SK-N-SH (cell line): ENCODE measurements at regions not wholly inside any gene's neighbourhood (a gene's known extent, or its start where the extent isn't known, plus 50 kb on each side); places are given as distances from the start of the nearest gene placed in this dataset.

Experiments
- CTCF ChIA-PET: fragments of 300-600, 350-600 bp; formaldehyde crosslinking; extraction: SDS; loops from one replicate; lab custom pipeline; 2021; lab: Yijun Ruan, JAX
- POLR2A ChIA-PET: fragments of 350-600 bp; sonication (Branson Sonifier 250); formaldehyde crosslinking; extraction: SDS; loops from one replicate; lab custom pipeline; 2020; ENCODE audit warnings: antibody characterized with exemption, inconsistent platforms; lab: Yijun Ruan, JAX
- DNase-seq: peaks from one replicate; pipeline ENCODE4 v3.0.0; 2012
- H2AFZ ChIP-seq: fragments of 200-600 bp; sonication (generic); 2 replicates; pipeline ENCODE4 v1.8.1; 2016; ENCODE audit warnings: antibody characterized with exemption, mild to moderate bottlenecking, low read depth
- H3F3A ChIP-seq: fragments of 200-600 bp; sonication (generic); replicated peaks from 2 replicates; pipeline ENCODE3; 2016; ENCODE audit warnings: antibody characterized with exemption, mild to moderate bottlenecking; ENCODE audit not compliant: insufficient read depth
- H3K27ac ChIP-seq, 2 experiments: fragments of 200-500 bp in 1 of 2; fragments of 200-600 bp in 1 of 2; sonication (Bioruptor generic) in 1 of 2; sonication (generic), shearing (Covaris generic) in 1 of 2; 2 replicates each; pipeline versions ENCODE4 v1.5.1 to v1.6.1; 2014 to 2016; ENCODE audit warnings: low read depth in 2 of 2, inconsistent platforms in 1 of 2, low read length in 1 of 2, mild to moderate bottlenecking in 1 of 2, mixed read lengths in 1 of 2
- H3K27me3 ChIP-seq: fragments of 200-600 bp; sonication (generic), shearing (Covaris generic); 2 replicates; pipeline ENCODE4 v1.6.1; 2016; ENCODE audit warnings: mixed run types; ENCODE audit not compliant: insufficient read depth
- H3K36me3 ChIP-seq, 2 experiments: fragments of 200-500 bp in 1 of 2; fragments of 200-600 bp in 1 of 2; sonication (Bioruptor generic) in 1 of 2; sonication (generic) in 1 of 2; replicated peaks in 1 of 2; 2 replicates each; pipeline versions ENCODE3 to v1.5.1; 2014 to 2016; ENCODE audit warnings: low read length in 1 of 2, mild to moderate bottlenecking in 1 of 2; ENCODE audit not compliant: insufficient read depth in 2 of 2, control insufficient read depth in 1 of 2
- H3K4me1 ChIP-seq, 2 experiments: fragments of 200-500 bp in 1 of 2; fragments of 200-600 bp in 1 of 2; sonication (Bioruptor generic) in 1 of 2; sonication (generic), shearing (Covaris generic) in 1 of 2; 2 replicates each; pipeline versions ENCODE4 v1.5.1 to v1.6.1; 2014 to 2016; ENCODE audit warnings: low read depth in 1 of 2, low read length in 1 of 2, mixed run types in 1 of 2; ENCODE audit not compliant: insufficient read depth in 2 of 2, control insufficient read depth in 1 of 2
- H3K4me2 ChIP-seq: fragments of 200-600 bp; sonication (generic), shearing (Covaris generic); 2 replicates; pipeline ENCODE4 v1.6.1; 2017; ENCODE audit warnings: mixed run types
- H3K4me3 ChIP-seq, 2 experiments: fragments of 200-500 bp in 1 of 2; fragments of 200-600 bp in 1 of 2; sonication (Bioruptor generic) in 1 of 2; sonication (generic), shearing (Covaris generic) in 1 of 2; 2 replicates each; pipeline versions ENCODE4 v1.5.1 to v1.8.1; 2014 to 2016; ENCODE audit warnings: low read depth in 2 of 2, inconsistent platforms in 1 of 2, low read length in 1 of 2, mild to moderate bottlenecking in 1 of 2, mixed read lengths in 1 of 2, moderate library complexity in 1 of 2
- H3K79me2 ChIP-seq: fragments of 200-600 bp; sonication (generic); 2 replicates; pipeline ENCODE4 v1.8.1; 2017; ENCODE audit warnings: mild to moderate bottlenecking; ENCODE audit not compliant: insufficient read depth
- H3K9ac ChIP-seq: fragments of 200-600 bp; sonication (generic); 2 replicates; pipeline ENCODE4 v1.6.1; 2017; ENCODE audit warnings: mixed run types
- H3K9me2 ChIP-seq: fragments of 200-600 bp; sonication (generic); 2 replicates; pipeline ENCODE4 v1.6.1; 2017; ENCODE audit warnings: mixed run types
- H3K9me3 ChIP-seq: fragments of 200-600 bp; sonication (generic); 2 replicates; pipeline ENCODE4 v1.6.1; 2017; ENCODE audit warnings: mixed run types, mild to moderate bottlenecking, moderate library complexity
- H4K20me1 ChIP-seq: fragments of 200-600 bp; sonication (generic); 2 replicates; pipeline ENCODE4 v1.6.1; 2017; ENCODE audit warnings: mild to moderate bottlenecking, mixed run types; ENCODE audit not compliant: insufficient read depth
- CTCF ChIP-seq: fragments of 200-600 bp; sonication (generic); IDR thresholded peaks from 2 replicates; pipeline ENCODE4 v1.6.1; 2017; ENCODE audit warnings: antibody characterized with exemption, mild to moderate bottlenecking, moderate library complexity
- EZH2phosphoT487 ChIP-seq: fragments of 200-600 bp; sonication (generic); IDR thresholded peaks from 2 replicates; pipeline ENCODE4 v1.6.1; 2017; ENCODE audit warnings: low read depth, mixed run types, mild to moderate bottlenecking, antibody characterized with exemption, moderate library complexity, borderline replicate concordance
- JUND ChIP-seq: IDR thresholded peaks from 2 replicates; pipeline ENCODE4 v1.4.0; 2012
- NFIC ChIP-seq: IDR thresholded peaks from 2 replicates; pipeline ENCODE4 v1.4.0; 2012; ENCODE audit warnings: borderline replicate concordance
- PBX3 ChIP-seq: IDR thresholded peaks from 2 replicates; pipeline ENCODE4; 2012
- POLR2AphosphoS5 ChIP-seq: IDR thresholded peaks from 2 replicates; pipeline ENCODE4 v1.6.1; 2012; ENCODE audit warnings: low read depth, low read length
- RCOR1 ChIP-seq: fragments of 150-350 bp; IDR thresholded peaks from 2 replicates; pipeline ENCODE4 v1.6.1; 2017; ENCODE audit warnings: antibody characterized with exemption, low read length
- RFX5 ChIP-seq: IDR thresholded peaks from 2 replicates; pipeline ENCODE4 v1.6.1; 2012; ENCODE audit warnings: mild to moderate bottlenecking, improper control_type of control experiment, low read length
- RXRA ChIP-seq: IDR thresholded peaks from 2 replicates; pipeline ENCODE4 v1.4.0; 2012; ENCODE audit warnings: low read depth, mild to moderate bottlenecking, borderline replicate concordance
- TAF1 ChIP-seq: IDR thresholded peaks from 2 replicates; pipeline ENCODE4 v1.6.1; 2012; ENCODE audit warnings: low read depth, mild to moderate bottlenecking, low read length, moderate library complexity, borderline replicate concordance
- TEAD4 ChIP-seq: IDR thresholded peaks from 2 replicates; pipeline ENCODE4 v1.4.0; 2012; ENCODE audit warnings: mild to moderate bottlenecking, borderline replicate concordance; ENCODE audit not compliant: insufficient read depth
- YY1 ChIP-seq: IDR thresholded peaks from 2 replicates; pipeline ENCODE4 v1.4.0; 2012; ENCODE audit warnings: low read depth, mild to moderate bottlenecking
- ZBTB33 ChIP-seq: IDR thresholded peaks from 2 replicates; pipeline ENCODE4 v1.4.0; 2012; ENCODE audit warnings: low read depth, borderline replicate concordance
- WGBS: methylation state at CpG from one replicate; pipeline ENCODE4 v1.1.6; 2017; ENCODE audit warnings: low lambda C conversion rate; 5-methylcytosine and 5-hydroxymethylcytosine counted together

- CTCF ChIA-PET, result no interaction called here
- peaks cover 0 to 2% of the 10 kb centered on the region in 2 experiments; a peak in 1 of 4 replicates for H3K4me1 ChIP-seq
- no peak for DNase-seq
- no peak overlapping the region for H2AFZ ChIP-seq
- H3K9me3 ChIP-seq, result no peaks in the 10 kb centered on the region
- H3F3A ChIP-seq, result no peaks in the 10 kb centered on the region
- H3K27ac ChIP-seq, result no peak overlapping the region
- H3K79me2 ChIP-seq, result no peaks in the 10 kb centered on the region
- WGBS, result 94% methylated on average over 7 of the region's 7 CpGs
- H3K9me2 ChIP-seq, result no peaks in the 10 kb centered on the region
- H3K4me2 ChIP-seq, result no peak overlapping the region
- no peaks in the 10 kb centered on the region for H3K36me3 ChIP-seq
- no peak overlapping the region for H3K4me3 ChIP-seq
- H3K9ac ChIP-seq, result no peak overlapping the region
- TF ChIP-seq RFX5 (no peak), YY1 (no peak), PBX3 (no peak), EZH2phosphoT487 (no peak)
- H3K27me3 ChIP-seq, result no peaks in the 10 kb centered on the region
- no peaks in the 10 kb centered on the region for H4K20me1 ChIP-seq
- POLR2A ChIA-PET, result no interaction called here
Observed at GRCh38 chr20:57794036-57794435, 84.2 kb upstream of the PMEPA1 start.

GRCh38 chr20:57793421-57793820 is 83.6 kb upstream of the PMEPA1 start:
- no peak for TF ChIP-seq RCOR1
- no peak for TF ChIP-seq ZBTB33
- TF ChIP-seq TEAD4, result no peak
- Histone ChIP-seq H3K27me3 (no peaks in the 10 kb centered on the region), H3K36me3 (no peaks in the 10 kb centered on the region), H3K9ac (no peak overlapping the region), H3K9me3 (no peaks in the 10 kb centered on the region), H3K4me2 (no peak overlapping the region), H3F3A (no peaks in the 10 kb centered on the region), H3K9me2 (no peaks in the 10 kb centered on the region), H4K20me1 (no peaks in the 10 kb centered on the region), H3K27ac (no peak overlapping the region), H2AFZ (no peak overlapping the region), H3K79me2 (no peaks in the 10 kb centered on the region), H3K4me1 (peaks cover 0 to 2% of the 10 kb centered on the region in 2 experiments; a peak in 1 of 4 replicates), H3K4me3 (no peak overlapping the region)
- no peak for DNase-seq
- 93% methylated on average over 5 of the region's 9 CpGs for WGBS
- ChIA-PET CTCF (no interaction called here), POLR2A (no interaction called here)

- 90% methylated on average over 12 of the region's 20 CpGs for WGBS
- Histone ChIP-seq H3K79me2 (no peaks in the 10 kb centered on the region), H3K9me3 (no peaks in the 10 kb centered on the region), H3K36me3 (no peaks in the 10 kb centered on the region), H2AFZ (no peak overlapping the region), H3K4me2 (no peak overlapping the region), H4K20me1 (no peaks in the 10 kb centered on the region), H3K9ac (no peak overlapping the region), H3K4me1 (peaks cover 0 to 2% of the 10 kb centered on the region in 2 experiments; a peak in 1 of 4 replicates), H3K27ac (no peak overlapping the region; a peak in 1 of 4 replicates), H3K4me3 (no peak overlapping the region), H3K27me3 (no peaks in the 10 kb centered on the region), H3K9me2 (no peaks in the 10 kb centered on the region), H3F3A (no peaks in the 10 kb centered on the region)
- DNase-seq, result no peak
- POLR2A ChIA-PET, result no interaction called here
- CTCF ChIA-PET, result no interaction called here
- no peak for TF ChIP-seq NFIC
- TF ChIP-seq TAF1, result no peak
- TF ChIP-seq JUND, result no peak
- TF ChIP-seq TEAD4, result no peak
- no peak for TF ChIP-seq RXRA
- no peak for TF ChIP-seq YY1
- TF ChIP-seq CTCF, result no peak
- no peak for TF ChIP-seq POLR2AphosphoS5
Observed at GRCh38 chr20:57792386-57793080, 82.7 kb upstream of the PMEPA1 start.
